ENCODE measurements at regions not wholly inside any gene's neighbourhood (a gene's known extent, or its start where the extent isn't known, plus 50 kb on each side); places are given as distances from the start of the nearest gene placed in this dataset.
"Not testable (repeated sequence)": the region's sequence is repeated elsewhere in the genome, so short reads cannot be mapped to it uniquely, and the experiment has no call there.

DNA sequence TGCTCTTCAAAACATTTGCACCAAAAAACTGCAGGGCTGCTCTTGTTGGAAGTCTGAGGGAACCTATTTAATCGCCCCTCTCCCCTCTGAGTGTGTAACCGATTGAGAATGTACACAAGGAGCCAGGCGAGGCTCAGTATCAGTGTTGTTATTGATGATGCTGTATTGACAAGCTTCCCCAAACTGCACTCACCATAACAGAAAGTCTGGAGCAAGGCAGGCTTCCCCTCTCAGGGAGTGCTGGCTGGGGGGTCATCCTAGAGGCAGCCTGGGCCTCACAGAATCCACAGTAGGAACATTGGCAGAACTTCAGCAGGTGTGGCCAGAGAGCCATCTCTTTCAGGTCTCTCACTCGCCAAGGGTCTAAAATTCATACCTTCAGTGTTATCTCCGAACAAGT, 58.1 kb upstream of the TUNAR start:
- ATAC-seq: no peak

DNA sequence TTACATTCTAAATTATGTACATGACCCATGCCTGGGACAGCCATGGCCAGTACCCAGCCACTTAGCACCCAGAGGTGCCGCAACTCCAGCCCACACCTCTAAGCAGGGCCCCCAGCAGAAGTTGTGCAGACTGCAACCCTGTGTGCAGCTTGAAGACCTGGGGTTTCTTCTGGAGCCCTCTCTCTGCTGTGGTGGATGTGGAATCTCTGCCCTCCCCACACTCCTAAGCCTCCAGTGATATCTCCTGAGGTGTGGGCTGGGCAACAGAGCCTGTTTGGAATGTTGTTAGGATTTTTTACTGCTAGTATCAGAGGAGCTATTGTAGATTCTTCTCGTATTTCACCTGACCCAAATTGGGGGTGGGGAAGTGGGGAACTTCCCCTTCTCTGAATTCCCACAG, 59.4 kb upstream of the TUNAR start:
- no peak for ATAC-seq

DNA sequence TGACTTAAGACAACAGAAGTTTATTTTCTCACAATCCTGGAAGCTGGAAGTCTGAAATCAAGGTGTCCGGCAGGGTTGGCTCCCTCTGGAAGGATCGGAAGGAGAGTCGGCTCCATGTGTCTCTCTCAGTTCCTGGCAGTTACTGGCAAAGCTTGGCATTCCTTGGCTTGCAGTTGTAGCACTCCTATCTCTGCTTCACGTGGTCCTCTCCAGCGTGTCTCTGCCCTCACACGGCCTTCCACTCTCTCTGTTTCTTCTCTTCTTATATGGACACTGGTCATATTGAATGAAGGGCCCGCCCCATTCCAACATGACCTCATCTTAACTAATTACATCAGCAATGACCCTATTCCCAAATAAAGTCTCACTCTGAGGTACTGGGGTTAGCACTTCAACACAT, 60.1 kb upstream of the TUNAR start:
- ATAC-seq: no peak

DNA sequence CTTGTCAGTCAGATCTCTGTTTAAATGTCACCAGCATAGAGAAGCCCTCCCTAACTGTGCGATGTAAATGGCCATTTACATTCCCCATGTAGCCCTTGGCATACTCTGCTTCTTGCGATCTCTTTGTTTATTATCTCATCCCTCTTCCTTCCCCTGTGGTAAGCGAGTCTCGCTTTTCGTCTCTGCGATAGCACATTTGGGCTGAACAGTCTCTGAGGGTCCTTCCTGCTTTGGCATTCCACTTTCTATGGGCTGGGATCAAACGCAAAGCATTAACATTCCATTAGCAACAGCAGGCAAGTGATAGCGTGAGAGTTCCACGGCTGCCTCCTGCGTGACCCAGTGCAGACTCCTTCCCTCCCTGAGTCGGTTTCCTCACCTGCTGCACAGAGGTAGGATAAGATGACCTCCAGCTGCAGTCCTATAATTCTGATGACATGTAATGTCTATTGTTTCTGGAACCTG, 61.4 kb upstream of the TUNAR start:
- ATAC-seq: no peak

DNA sequence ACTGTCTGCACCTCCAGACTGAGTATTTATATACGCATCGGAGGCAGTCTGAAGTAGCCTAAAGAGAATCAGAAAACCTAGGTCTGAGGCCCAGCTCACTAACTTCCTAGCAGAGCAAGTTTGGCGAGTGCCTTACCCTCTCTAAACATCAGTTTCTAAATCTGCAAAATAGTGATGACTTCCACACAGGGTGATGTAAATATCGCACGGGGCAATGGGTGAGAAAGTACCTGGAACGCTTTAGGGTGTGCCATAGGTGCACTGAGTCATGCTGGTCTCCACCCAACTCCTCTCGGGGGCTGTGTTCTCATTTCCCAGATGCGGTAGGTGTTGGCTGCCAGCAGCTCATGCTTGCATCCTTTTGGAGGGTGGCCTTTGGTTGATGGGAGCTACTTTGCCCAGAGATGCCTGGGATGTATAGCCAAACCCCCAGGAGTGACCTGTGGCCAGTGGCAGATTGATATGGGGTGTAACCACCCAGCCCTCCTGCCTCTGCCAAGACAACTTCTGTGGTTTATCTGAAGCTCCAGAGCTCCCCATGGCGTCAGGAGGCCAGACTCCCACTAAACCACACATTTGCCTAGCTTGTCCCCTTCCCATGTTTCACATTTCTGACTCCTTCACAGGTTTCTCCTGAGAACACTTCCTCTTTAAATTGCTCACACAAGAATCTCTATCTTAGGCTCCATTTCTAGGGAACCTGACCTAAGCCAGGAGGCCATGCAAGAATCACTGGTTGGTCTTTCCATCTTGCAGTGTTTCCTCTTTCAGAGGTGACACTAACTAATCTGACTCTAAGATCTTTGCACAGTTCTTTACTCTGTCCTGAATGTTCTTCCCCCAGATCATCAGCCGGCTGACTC, 62.0 kb upstream of the TUNAR start:
- peak; percentile 75 for ATAC-seq

- no peak for ATAC-seq
Observed at GRCh38 chr14:95811813-95812212, 64.8 kb upstream of the TUNAR start.

DNA sequence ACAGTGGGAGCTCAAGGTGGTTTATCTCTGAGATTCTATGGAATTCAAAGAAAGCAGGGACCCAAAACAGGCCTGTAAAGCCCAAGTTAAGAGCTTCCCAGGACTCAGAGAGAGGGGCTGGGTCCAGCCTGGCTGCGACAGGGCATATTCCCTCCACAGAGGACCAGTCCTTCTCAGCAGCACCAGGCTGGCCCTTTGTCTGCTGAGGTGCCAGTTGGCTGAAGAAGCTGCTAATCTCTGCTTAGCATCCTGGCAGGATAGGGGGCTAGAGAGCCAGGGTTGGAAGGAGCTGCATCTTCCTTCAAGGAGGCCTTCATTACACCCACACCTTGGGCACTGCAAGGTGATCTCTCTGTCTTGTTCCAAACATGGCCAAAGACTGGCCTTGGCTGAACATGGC, 68.3 kb upstream of the TUNAR start:
- ATAC-seq: no peak

DNA sequence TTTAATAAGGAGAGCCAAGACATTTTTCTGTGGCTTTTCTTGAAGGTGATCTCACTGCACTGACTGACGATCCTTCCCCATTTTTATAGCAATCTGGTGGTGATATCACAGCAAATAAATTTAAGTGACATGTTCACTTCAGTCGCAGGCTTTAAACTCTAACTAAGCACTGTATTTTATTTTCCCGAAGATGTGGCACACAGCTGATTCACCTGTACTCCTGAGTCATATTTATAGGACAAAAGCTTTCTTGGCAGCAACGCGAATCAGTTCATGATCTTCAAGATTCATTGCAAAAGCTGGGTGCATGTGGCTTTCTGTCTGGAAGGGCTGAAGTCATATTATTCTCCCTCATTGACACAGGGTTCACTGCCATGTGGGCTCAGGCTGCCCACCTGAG, 79.8 kb upstream of the TUNAR start:
- no peak for ATAC-seq

GRCh38 chr14:95787941-95788340, 74.0 kb upstream of the TCL1A start:
- ATAC-seq: no peak

DNA sequence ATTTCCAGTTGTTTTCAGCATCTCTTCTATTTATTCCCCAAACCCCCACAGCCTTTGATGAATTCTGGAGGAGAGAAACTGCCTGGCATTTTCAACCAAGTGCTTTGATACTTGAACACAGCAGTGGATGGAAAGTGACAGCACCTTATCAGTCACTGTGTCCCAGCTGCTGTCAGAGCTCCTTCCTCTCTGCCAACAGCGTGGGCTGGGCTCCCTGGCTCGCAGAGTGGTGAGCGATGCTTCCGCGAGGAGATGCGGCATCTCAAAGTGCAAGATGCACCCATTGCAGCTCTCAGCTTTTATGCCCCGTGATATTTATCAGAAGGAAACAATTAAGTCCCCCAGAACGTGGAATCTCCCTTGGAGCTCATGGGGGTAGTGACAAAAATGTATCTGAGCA, 72.6 kb upstream of the TCL1A start:
- no peak for ATAC-seq

GRCh38 chr14:95784137-95784536, 70.2 kb upstream of the TCL1A start:
- ATAC-seq: no peak

DNA sequence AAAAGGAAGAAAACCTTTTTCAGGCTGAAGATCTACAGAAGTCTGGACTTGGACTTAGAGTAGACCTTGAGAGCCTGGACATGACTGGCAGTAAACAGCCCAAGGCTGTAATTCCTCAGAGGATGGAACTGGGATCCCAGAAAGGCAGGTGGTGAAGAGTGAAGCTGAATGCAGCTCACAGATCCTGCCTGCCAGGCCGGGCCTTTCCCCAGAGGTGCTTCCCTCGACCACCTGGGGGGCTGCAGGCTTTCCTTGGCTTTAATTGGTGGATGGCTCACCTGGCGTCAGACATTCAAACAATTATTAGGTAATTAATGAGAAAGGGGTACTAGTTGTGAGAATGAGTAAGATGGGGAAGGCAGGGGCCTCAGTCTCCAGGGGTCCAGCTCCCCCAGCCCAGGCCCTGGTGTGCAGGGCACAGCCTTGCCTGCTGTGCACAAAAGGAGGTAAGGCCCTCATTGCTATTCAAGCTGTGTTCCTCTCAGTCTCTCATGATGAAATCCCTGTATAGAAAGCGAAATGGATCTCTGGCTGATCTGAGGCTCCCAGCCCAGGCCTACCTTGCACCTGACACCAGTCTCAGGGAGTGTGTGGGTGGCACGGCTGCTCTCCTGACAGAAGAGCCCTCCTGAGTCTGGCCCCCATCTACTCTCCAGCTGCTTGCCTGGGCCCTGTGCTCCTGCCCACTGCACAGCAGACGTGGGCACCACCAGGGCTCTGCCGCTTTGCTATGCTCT, 63.0 kb upstream of the TCL1A start:
- ATAC-seq: no peak

DNA sequence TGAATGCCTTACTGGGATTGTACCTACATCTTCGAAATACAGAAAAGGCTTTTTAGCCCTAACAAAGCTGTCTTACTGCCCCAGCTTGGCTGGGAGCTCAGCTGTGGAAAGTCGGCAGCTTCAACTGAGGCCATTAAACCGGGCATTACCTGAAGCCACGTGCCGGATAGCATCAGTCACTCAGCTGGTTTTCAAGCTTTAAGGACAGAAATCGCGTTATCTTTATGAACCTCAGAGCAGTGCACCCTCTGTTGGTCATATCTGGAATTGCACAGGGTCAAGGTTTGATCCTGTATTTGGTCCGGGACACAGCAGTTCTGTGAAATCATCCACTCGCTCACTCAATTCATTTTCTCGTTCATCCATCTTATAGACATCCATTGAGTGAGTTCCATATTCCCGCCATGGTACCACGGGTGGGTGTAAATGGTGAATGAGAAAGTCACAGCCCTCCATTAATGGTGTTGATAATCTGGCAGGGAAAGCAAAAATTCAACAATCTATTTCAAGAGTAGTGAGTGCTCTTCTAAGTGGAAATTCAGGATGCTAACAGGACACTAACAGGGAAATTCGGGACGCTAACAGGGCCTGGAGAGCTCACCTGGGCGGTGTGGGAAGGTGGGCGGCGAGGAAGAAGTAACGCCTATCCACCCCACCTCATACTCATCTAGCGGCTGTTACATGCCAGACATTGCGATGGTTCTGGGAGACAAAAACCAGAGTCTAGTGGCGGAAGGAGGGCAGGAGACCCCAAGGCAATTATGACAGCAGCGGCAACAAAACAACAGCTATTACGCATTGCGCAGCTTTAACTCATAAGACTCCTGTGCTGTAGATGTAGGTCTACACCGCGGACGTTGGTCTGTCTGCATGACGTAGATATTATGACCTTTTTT, 60.6 kb upstream of the TCL1A start:
- peak; percentile 63 for ATAC-seq

GRCh38 chr14:95770777-95771176, 56.9 kb upstream of the TCL1A start:
- ATAC-seq: no peak

DNA sequence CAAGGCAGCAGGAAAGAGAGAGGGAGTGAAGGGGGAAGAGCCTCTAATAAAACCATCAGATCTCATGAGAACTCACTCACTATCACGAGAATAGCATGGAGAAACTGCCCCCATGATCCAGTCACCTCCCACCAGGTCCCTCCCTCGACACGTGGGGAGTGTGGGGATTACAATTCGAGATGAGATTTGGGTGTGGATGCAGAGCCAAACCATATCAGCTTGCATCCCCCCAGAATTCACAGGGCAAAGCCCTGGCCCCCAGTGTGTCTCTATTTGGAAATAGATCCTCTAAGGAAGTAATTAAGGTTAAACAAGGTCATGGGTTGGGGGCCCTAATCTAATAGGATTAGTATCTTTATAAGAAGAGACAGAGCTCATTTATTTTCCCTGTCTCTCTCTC, 56.1 kb upstream of the TCL1A start:
- ATAC-seq: no peak

DNA sequence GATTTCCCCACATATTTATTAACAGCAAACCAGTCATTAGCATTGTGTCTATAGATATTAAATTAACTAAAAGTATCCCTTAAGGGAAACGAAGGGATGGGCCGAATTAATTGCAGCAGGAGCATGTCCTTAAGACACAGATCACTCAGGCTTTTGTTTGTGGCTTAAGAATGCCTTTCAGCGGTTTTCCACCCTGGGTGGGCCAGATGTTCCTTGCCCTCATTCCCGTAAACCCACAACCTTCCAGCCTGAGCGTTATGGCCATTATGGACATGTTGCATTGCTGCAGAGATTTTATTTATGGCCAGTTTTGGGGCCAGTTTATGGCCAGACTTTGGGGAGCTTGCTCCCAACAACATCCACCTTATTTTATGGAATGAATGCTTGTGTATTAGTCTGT, 55.5 kb upstream of the TCL1A start:
- ATAC-seq: not testable (repeated sequence)

DNA sequence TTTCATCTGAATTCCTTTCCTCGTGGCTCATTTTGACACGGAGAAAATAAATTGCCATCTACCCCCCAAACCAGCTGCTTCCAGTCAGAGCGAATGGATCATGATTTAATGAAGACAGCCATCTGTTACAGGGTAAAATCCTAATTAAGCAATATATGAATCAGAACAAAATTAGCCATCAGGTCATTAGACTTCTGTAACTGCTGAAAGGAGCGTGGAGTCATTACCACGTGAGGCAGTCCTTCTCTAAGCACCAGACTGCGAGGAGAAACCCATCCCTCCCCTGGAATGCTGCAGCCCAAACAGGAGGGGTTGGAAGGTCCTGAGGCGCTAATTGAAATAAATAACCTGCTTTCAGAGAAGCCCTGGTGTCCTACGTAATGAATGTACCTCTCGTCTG, 51.1 kb upstream of the TCL1A start:
- ATAC-seq: no peak

- no peak for ATAC-seq
Observed at GRCh38 chr14:95763875-95764274, 50.0 kb upstream of the TCL1A start.
